ENCODE measurements at regions not wholly inside any gene's neighbourhood (a gene's known extent, or its start where the extent isn't known, plus 50 kb on each side); places are given as distances from the start of the nearest gene placed in this dataset.

DNA sequence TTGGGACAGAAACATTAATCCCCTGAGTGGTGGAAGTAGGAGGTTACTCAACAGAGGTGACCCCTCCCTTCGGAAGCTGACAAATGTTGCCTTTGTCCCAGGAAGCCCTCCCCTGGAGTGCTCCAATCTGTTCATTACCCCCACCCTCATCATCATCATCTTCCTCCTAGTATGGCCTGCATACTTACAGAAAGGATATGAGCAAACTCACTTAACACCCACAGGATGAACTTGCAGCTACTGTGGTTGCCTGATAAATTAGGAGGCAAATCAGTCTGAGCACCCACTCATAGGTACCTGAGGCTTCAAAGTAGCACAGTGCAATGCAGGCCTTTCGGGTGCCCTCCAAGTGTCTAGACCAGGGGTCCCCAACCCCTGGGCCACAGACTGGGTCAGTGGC lies 236.7 kb upstream of the GATB start:
- POLR2A ChIA-PET = no interaction called here
- H3K36me3 Mint-ChIP-seq (ENCODE audit: insufficient read depth, unreplicated experiment) = no peaks in the 10 kb centered on the region
- no peak for DNase-seq (ENCODE audit: unreplicated experiment)
- BruUV-seq (replicated peaks) = no TSS peak
- intact Hi-C loops (cut with micrococcal nuclease) = no loop called here
- no peaks in the 10 kb centered on the region for H3K9me3 Mint-ChIP-seq (ENCODE audit: unreplicated experiment)
- H3K4me3 Mint-ChIP-seq (ENCODE audit: unreplicated experiment) = no peak overlapping the region
- CTCF ChIA-PET = no interaction called here
- H3K27me3 Mint-ChIP-seq (ENCODE audit: insufficient read depth, unreplicated experiment) = no peaks in the 10 kb centered on the region
- no peak overlapping the region for H3K27ac Mint-ChIP-seq (ENCODE audit: low read depth, unreplicated experiment)
- peaks cover 1% of the 10 kb centered on the region for H3K4me1 Mint-ChIP-seq (ENCODE audit: insufficient read depth, unreplicated experiment)
- TF ChIP-seq, protein P1, sequence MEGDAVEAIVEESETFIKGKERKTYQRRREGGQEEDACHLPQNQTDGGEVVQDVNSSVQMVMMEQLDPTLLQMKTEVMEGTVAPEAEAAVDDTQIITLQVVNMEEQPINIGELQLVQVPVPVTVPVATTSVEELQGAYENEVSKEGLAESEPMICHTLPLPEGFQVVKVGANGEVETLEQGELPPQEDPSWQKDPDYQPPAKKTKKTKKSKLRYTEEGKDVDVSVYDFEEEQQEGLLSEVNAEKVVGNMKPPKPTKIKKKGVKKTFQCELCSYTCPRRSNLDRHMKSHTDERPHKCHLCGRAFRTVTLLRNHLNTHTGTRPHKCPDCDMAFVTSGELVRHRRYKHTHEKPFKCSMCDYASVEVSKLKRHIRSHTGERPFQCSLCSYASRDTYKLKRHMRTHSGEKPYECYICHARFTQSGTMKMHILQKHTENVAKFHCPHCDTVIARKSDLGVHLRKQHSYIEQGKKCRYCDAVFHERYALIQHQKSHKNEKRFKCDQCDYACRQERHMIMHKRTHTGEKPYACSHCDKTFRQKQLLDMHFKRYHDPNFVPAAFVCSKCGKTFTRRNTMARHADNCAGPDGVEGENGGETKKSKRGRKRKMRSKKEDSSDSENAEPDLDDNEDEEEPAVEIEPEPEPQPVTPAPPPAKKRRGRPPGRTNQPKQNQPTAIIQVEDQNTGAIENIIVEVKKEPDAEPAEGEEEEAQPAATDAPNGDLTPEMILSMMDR (IDR thresholded peaks at IDR 0.05; ENCODE audit: unreplicated experiment) = no peak

DNA sequence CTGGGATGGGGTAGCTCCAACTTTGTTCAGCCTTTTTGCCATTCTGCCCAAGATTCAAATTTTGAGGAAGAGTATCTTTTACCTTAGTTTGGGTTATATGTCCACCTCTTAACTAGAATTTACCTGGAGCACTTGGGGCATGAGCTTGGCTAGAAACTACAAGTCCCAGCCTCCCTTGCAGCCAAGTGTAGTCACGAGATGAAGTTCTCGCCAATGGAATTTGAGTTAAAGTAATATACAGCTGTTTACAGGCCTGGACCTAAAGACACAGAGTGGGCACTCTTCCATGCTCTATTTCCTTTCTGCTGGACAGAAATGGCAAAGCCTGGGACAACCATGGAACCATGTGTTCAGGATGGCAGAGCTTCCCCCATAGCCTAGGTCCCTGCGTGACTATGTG lies 233.6 kb upstream of the GATB start:
- Mint-ChIP-seq H3K36me3 (ENCODE audit: insufficient read depth, unreplicated experiment) (no peaks in the 10 kb centered on the region), H3K27ac (ENCODE audit: low read depth, unreplicated experiment) (no peak overlapping the region), H3K27me3 (ENCODE audit: insufficient read depth, unreplicated experiment) (no peaks in the 10 kb centered on the region), H3K4me3 (ENCODE audit: unreplicated experiment) (no peak overlapping the region), H3K9me3 (ENCODE audit: unreplicated experiment) (no peaks in the 10 kb centered on the region), H3K4me1 (ENCODE audit: insufficient read depth, unreplicated experiment) (peaks cover 19% of the 10 kb centered on the region)
- POLR2A ChIA-PET = no interaction called here
- intact Hi-C loops (cut with micrococcal nuclease) = no loop called here
- DNase-seq (ENCODE audit: unreplicated experiment) = no peak
- TF ChIP-seq, protein P1 (IDR thresholded peaks at IDR 0.05; ENCODE audit: unreplicated experiment) = no peak
- no TSS peak for BruUV-seq (replicated peaks)
- CTCF ChIA-PET = interaction anchor here (0.8 kb wide), 1 partner anchor 17 kb away, joined by 4 read pairs; no protein-coding TSS in a partner anchor

DNA sequence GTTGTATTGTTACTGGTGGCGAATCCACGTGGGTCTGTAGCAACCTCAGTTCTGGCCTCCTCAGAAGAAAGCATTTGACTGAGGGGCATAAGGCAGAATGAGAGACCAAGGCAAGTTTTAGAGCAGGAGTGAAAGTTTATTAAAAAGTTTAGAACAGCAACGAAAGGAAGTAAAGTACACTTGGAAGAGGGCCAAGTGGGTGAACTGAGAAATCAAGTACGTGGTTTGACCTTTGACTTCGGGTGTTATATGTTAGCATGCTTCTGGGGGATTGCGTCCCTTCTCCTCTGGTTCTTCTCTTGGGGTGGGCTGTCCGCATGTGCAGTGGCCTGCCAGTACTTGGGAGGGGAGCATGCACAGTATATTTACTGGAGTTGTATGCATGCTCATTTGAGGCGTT lies 232.7 kb upstream of the GATB start:
- H3K36me3 Mint-ChIP-seq (ENCODE audit: insufficient read depth, unreplicated experiment) = no peaks in the 10 kb centered on the region
- CTCF ChIA-PET = no interaction called here
- POLR2A ChIA-PET = no interaction called here

DNA sequence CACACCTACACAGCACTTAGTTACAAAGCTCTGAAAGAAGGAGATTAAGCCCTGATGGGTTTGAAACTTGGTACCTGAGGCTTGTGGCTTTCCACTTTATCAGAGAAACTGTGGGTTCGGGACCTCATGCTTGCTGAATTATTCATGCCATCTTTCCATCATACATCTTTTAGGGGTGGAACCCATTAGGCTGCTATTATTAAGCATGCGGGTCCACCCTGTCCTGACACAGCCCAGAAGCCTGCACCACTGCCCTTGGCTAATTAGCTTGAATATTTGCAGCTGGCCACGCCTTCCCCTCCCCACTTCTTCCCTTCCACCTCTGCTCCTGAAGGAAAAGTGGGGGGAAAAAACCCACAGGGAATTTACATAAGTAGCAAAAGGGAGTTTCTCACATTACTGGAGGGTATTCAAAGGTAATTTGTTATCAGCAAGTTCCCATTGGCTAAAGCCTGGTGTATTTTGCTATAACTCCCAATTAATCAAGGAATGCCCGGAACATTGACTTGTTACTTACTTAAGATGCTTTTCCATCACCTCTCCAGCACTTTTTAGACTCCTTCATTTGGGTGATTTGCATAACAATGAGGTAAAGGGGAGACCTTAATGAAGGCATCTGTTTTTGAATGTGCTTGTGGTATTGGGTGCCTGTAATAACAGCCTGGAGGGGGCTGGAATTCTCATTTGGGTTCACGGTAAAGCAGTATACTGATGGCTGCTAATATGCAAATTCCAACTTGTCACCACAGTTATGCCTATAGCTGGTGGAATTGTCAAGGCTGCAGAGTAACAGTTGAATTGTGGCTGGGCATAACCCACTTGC lies 231.7 kb upstream of the GATB start:
- H3K27ac Mint-ChIP-seq (ENCODE audit: low read depth, unreplicated experiment) = no peak overlapping the region
- H3K4me3 Mint-ChIP-seq (ENCODE audit: unreplicated experiment) = no peak overlapping the region
- no peaks in the 10 kb centered on the region for H3K27me3 Mint-ChIP-seq (ENCODE audit: insufficient read depth, unreplicated experiment)
- no TSS peak for BruUV-seq (replicated peaks)
- CTCF ChIA-PET = no interaction called here
- H3K36me3 Mint-ChIP-seq (ENCODE audit: insufficient read depth, unreplicated experiment) = no peaks in the 10 kb centered on the region
- intact Hi-C loops (cut with micrococcal nuclease) = no loop called here
- H3K9me3 Mint-ChIP-seq (ENCODE audit: unreplicated experiment) = no peaks in the 10 kb centered on the region
- POLR2A ChIA-PET = no interaction called here
- no peak for DNase-seq (ENCODE audit: unreplicated experiment)
- H3K4me1 Mint-ChIP-seq (ENCODE audit: insufficient read depth, unreplicated experiment) = peaks cover 19% of the 10 kb centered on the region
- TF ChIP-seq, protein P1 (IDR thresholded peaks at IDR 0.05; ENCODE audit: unreplicated experiment) = no peak

More for the DNA sequence above, 232.7 kb upstream of the GATB start:
- no peaks in the 10 kb centered on the region for H3K9me3 Mint-ChIP-seq (ENCODE audit: unreplicated experiment)
- H3K4me1 Mint-ChIP-seq (ENCODE audit: insufficient read depth, unreplicated experiment) = peaks cover 19% of the 10 kb centered on the region
- no peak overlapping the region for H3K27ac Mint-ChIP-seq (ENCODE audit: low read depth, unreplicated experiment)
- no TSS peak for BruUV-seq (replicated peaks)
- no peak for DNase-seq (ENCODE audit: unreplicated experiment)
- intact Hi-C loops (cut with micrococcal nuclease) = no loop called here
- TF ChIP-seq, protein P1 (IDR thresholded peaks at IDR 0.05; ENCODE audit: unreplicated experiment) = no peak
- H3K27me3 Mint-ChIP-seq (ENCODE audit: insufficient read depth, unreplicated experiment) = no peaks in the 10 kb centered on the region
- H3K4me3 Mint-ChIP-seq (ENCODE audit: unreplicated experiment) = no peak overlapping the region

Measured in MCF 10A (cell line).